HL-60 (cell line): ENCODE measurements at regions not wholly inside any gene's neighbourhood (a gene's known extent, or its start where the extent isn't known, plus 50 kb on each side); places are given as distances from the start of the nearest gene placed in this dataset.

Source experiments
- GABPA ChIP-seq: IDR thresholded peaks from 2 replicates; pipeline ENCODE4 v1.6.1; 2012; ENCODE audit warnings: low read depth
- POLR2AphosphoS5 ChIP-seq: IDR thresholded peaks from 2 replicates; pipeline ENCODE4 v1.6.1; 2012; ENCODE audit warnings: low read depth
- SPI1 ChIP-seq: IDR thresholded peaks from 2 replicates; pipeline ENCODE4 v1.6.1; 2012; ENCODE audit warnings: low read depth, mild to moderate bottlenecking, borderline replicate concordance
- TF ChIP-seq, protein P1 (sequence below): IDR thresholded peaks from one replicate; pipeline ENCODE4 v1.5.1; 2011; ENCODE audit warnings: low read length, control low read depth, inconsistent platforms; ENCODE audit not compliant: insufficient read depth
- TF ChIP-seq, protein P2 (sequence below): IDR thresholded peaks from 2 replicates; pipeline ENCODE4 v1.6.1; 2012; ENCODE audit warnings: low read depth; ENCODE audit not compliant: insufficient replicate concordance

DNA sequence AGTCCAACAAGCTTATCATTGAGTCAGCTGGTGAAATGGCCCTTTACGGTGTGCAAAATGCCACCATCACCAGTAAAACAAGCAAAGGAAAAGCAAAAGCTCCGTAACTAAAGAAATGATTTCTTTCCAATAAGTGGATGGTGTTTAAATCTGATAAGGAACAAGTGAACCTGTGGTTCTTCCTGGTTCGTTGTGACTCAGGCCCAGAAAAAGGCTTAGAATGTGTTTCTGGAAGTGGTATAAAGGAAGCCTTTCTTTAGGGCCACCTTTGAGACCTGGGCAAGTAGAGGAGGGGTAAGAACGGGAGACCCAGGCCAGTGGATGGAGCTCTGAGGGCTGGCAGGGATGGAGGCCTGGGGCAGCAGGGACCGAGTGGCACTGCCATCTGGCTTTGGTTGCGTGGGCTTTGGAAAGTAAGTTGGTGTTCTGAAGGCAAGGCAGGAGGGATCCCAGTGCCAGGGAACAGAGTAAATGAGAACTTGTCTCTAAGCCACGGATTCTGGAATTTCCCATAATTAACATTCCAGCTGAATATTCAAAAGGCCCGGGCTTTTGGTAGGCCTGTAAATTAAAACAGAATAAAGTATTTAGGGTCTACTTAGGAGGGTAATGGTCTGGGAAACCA lies 87.9 kb upstream of the LMO4 start:
- TF ChIP-seq, protein P1, sequence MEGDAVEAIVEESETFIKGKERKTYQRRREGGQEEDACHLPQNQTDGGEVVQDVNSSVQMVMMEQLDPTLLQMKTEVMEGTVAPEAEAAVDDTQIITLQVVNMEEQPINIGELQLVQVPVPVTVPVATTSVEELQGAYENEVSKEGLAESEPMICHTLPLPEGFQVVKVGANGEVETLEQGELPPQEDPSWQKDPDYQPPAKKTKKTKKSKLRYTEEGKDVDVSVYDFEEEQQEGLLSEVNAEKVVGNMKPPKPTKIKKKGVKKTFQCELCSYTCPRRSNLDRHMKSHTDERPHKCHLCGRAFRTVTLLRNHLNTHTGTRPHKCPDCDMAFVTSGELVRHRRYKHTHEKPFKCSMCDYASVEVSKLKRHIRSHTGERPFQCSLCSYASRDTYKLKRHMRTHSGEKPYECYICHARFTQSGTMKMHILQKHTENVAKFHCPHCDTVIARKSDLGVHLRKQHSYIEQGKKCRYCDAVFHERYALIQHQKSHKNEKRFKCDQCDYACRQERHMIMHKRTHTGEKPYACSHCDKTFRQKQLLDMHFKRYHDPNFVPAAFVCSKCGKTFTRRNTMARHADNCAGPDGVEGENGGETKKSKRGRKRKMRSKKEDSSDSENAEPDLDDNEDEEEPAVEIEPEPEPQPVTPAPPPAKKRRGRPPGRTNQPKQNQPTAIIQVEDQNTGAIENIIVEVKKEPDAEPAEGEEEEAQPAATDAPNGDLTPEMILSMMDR: no peak
- no peak for TF ChIP-seq GABPA
- no peak for TF ChIP-seq POLR2AphosphoS5
- TF ChIP-seq, protein P2, sequence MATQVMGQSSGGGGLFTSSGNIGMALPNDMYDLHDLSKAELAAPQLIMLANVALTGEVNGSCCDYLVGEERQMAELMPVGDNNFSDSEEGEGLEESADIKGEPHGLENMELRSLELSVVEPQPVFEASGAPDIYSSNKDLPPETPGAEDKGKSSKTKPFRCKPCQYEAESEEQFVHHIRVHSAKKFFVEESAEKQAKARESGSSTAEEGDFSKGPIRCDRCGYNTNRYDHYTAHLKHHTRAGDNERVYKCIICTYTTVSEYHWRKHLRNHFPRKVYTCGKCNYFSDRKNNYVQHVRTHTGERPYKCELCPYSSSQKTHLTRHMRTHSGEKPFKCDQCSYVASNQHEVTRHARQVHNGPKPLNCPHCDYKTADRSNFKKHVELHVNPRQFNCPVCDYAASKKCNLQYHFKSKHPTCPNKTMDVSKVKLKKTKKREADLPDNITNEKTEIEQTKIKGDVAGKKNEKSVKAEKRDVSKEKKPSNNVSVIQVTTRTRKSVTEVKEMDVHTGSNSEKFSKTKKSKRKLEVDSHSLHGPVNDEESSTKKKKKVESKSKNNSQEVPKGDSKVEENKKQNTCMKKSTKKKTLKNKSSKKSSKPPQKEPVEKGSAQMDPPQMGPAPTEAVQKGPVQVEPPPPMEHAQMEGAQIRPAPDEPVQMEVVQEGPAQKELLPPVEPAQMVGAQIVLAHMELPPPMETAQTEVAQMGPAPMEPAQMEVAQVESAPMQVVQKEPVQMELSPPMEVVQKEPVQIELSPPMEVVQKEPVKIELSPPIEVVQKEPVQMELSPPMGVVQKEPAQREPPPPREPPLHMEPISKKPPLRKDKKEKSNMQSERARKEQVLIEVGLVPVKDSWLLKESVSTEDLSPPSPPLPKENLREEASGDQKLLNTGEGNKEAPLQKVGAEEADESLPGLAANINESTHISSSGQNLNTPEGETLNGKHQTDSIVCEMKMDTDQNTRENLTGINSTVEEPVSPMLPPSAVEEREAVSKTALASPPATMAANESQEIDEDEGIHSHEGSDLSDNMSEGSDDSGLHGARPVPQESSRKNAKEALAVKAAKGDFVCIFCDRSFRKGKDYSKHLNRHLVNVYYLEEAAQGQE: no peak
- no peak for TF ChIP-seq SPI1
